ENCODE measurements at regions not wholly inside any gene's neighbourhood (a gene's known extent, or its start where the extent isn't known, plus 50 kb on each side); places are given as distances from the start of the nearest gene placed in this dataset.
A peak's percentile ranks its signal among the peaks of the same experiment; 100 is the strongest.

DNA sequence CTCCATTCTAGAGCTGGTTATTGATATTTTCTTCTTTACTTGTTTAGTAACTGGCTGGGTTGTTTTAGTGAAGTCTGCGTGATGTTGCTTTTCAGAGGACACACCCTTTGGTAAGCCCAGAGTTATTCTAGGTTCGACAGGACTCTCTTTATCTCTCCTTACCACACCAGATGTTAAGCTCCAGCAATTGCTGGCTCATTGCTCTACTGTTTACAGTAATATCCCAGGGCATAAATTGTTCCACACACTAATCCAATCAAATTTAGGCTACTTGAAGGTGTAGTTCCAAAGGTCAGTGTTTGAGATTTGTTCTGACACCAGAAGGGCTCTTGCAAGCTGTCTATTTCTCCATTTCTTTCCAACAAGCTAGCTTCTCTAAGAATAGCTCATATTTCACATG, 506.6 kb downstream of the NR4A2 start:
- ATAC-seq (no peak), DNase-seq (ENCODE audit: low spot score) (no peak)
- H3K9me3 Mint-ChIP-seq: no peaks in the 10 kb centered on the region; the same call in 2 of the 3 replicates
- Histone ChIP-seq H3K79me2 (replicated peaks; ENCODE audit: insufficient read depth) (no peaks in the 10 kb centered on the region), H2AFZ (no peak overlapping the region), H3K27ac (ENCODE audit: low read depth) (no peak overlapping the region), H3K4me1 (ENCODE audit: insufficient read depth) (no peaks in the 10 kb centered on the region), H3K27me3 (ENCODE audit: insufficient read depth) (no peaks in the 10 kb centered on the region), H4K20me1 (replicated peaks; ENCODE audit: insufficient read depth) (no peaks in the 10 kb centered on the region), H3K4me3 (no peak overlapping the region), H3F3A (replicated peaks; ENCODE audit: low read depth) (no peaks in the 10 kb centered on the region), H3K36me3 (ENCODE audit: insufficient read depth) (no peaks in the 10 kb centered on the region), H3K9me2 (ENCODE audit: insufficient read depth) (no peaks in the 10 kb centered on the region), H3K4me2 (no peak overlapping the region)
- peaks cover 2% of the 10 kb centered on the region for H3K27me3 Mint-ChIP-seq (ENCODE audit: insufficient read depth, low read depth, poor library complexity)
- H3K4me1 Mint-ChIP-seq: peaks cover 2% of the 10 kb centered on the region; the same call in 1 of the 3 replicates
- TF ChIP-seq EZH2 (IDR thresholded peaks at IDR 0.05; ENCODE audit: low read depth, unreplicated experiment): no peak
- H3K27ac Mint-ChIP-seq: no peak overlapping the region
- no peak overlapping the region for H3K4me3 Mint-ChIP-seq
- H3K36me3 Mint-ChIP-seq (ENCODE audit: low read depth): no peaks in the 10 kb centered on the region

DNA sequence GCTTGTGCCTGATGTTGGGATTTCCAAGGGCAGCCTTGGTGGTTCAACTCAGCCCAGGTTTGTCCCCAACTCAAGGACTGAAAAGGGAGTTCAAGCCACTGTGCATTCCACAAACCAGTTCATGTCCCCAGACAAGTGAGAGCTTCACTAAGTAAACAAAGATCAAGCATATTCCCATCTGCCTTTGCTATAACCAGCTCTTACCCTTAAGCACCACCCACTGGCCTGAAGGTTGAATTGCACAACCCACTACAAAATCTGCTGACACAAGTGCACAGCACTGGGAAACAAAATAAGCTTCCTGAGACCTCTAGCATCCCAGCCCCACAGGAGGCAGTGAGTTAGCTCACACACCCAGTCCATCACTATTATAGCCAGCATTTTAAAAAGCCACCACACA, 516.7 kb downstream of the NR4A2 start:
- peak; percentile 86 for ATAC-seq
- DNase-seq (ENCODE audit: low spot score): peak; percentile 75
- no peaks in the 10 kb centered on the region for H3K27me3 Mint-ChIP-seq (ENCODE audit: insufficient read depth, low read depth, poor library complexity)

DNA sequence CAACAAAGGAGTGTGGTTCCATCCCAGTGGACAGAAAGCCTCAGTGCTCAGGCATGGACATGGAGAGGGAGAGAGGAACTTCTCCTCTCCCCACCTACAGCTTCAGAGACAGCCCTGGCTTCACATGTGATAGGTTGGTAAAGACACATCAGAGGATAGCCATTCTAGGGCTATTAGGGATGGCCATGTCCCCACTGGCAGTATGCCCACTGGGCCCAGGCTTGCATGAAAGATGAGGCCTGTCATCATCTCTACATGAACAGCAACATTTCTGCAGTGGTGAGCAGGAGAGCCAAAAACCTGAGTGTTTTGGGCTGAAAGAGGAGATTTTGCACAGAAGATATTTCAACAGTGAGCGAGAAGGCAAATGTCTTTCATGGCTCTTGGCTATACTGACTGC, 517.2 kb downstream of the NR4A2 start:
- H3K9me2 ChIP-seq (ENCODE audit: insufficient read depth): no peaks in the 10 kb centered on the region
- no peaks in the 10 kb centered on the region for H4K20me1 ChIP-seq (replicated peaks; ENCODE audit: insufficient read depth)
- H3K27me3 ChIP-seq (ENCODE audit: insufficient read depth): no peaks in the 10 kb centered on the region
- H3K9me3 Mint-ChIP-seq: peaks cover 25% of the 10 kb centered on the region
- H3K4me1 ChIP-seq (ENCODE audit: insufficient read depth): no peaks in the 10 kb centered on the region
- no peak overlapping the region for H3K27ac Mint-ChIP-seq
- no peak for ATAC-seq
- H3K79me2 ChIP-seq (replicated peaks; ENCODE audit: insufficient read depth): no peaks in the 10 kb centered on the region
- H3F3A ChIP-seq (replicated peaks; ENCODE audit: low read depth): no peaks in the 10 kb centered on the region
- H3K36me3 Mint-ChIP-seq (ENCODE audit: low read depth): peaks cover 22% of the 10 kb centered on the region
- no peaks in the 10 kb centered on the region for H3K27me3 Mint-ChIP-seq (ENCODE audit: insufficient read depth, low read depth, poor library complexity)
- H3K27ac ChIP-seq (ENCODE audit: low read depth): no peak overlapping the region
- no peak overlapping the region for H3K4me2 ChIP-seq
- no peak for DNase-seq (ENCODE audit: low spot score)
- peak overlapping the region; percentile 64 for H2AFZ ChIP-seq
- H3K4me3 ChIP-seq: no peak overlapping the region
- H3K36me3 ChIP-seq (ENCODE audit: insufficient read depth): peaks cover 7% of the 10 kb centered on the region; the same call in 1 of the 2 replicates
- H3K4me3 Mint-ChIP-seq: no peak overlapping the region
- no peak for TF ChIP-seq STAT1 (IDR thresholded peaks at IDR 0.05; ENCODE audit: unreplicated experiment)
- TF ChIP-seq, protein P1, sequence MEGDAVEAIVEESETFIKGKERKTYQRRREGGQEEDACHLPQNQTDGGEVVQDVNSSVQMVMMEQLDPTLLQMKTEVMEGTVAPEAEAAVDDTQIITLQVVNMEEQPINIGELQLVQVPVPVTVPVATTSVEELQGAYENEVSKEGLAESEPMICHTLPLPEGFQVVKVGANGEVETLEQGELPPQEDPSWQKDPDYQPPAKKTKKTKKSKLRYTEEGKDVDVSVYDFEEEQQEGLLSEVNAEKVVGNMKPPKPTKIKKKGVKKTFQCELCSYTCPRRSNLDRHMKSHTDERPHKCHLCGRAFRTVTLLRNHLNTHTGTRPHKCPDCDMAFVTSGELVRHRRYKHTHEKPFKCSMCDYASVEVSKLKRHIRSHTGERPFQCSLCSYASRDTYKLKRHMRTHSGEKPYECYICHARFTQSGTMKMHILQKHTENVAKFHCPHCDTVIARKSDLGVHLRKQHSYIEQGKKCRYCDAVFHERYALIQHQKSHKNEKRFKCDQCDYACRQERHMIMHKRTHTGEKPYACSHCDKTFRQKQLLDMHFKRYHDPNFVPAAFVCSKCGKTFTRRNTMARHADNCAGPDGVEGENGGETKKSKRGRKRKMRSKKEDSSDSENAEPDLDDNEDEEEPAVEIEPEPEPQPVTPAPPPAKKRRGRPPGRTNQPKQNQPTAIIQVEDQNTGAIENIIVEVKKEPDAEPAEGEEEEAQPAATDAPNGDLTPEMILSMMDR (conservative IDR thresholded peaks at IDR 0.05; ENCODE audit: low read depth in 2 of 2): no peak
- TF ChIP-seq POLR2AphosphoS5 (IDR thresholded peaks at IDR 0.05; ENCODE audit: low read depth): no peak
- no peak for TF ChIP-seq ZNF114 (CRISPR knock-in tag; IDR thresholded peaks at IDR 0.05)
- TF ChIP-seq ZNF331 (CRISPR knock-in tag; IDR thresholded peaks at IDR 0.05; ENCODE audit: low read depth): no peak
- H3K4me1 Mint-ChIP-seq: no peaks in the 10 kb centered on the region; the same call in 2 of the 3 replicates

More for the DNA sequence above, 516.7 kb downstream of the NR4A2 start:
- H3K27ac Mint-ChIP-seq: no peak overlapping the region; the same call in 1 of the 2 replicates
- H3K4me3 Mint-ChIP-seq: no peak overlapping the region
- peaks cover 7% of the 10 kb centered on the region; the same call in 1 of the 2 replicates for H3K36me3 ChIP-seq (ENCODE audit: insufficient read depth)
- H3K27ac ChIP-seq (ENCODE audit: low read depth): no peak overlapping the region
- no peaks in the 10 kb centered on the region for H3K27me3 ChIP-seq (ENCODE audit: insufficient read depth)
- no peaks in the 10 kb centered on the region for H3K9me2 ChIP-seq (ENCODE audit: insufficient read depth)
- H3K4me2 ChIP-seq: no peak overlapping the region
- H2AFZ ChIP-seq: peak overlapping the region; percentile 64
- H3K4me1 ChIP-seq (ENCODE audit: insufficient read depth): no peaks in the 10 kb centered on the region
- peaks cover 25% of the 10 kb centered on the region for H3K36me3 Mint-ChIP-seq (ENCODE audit: low read depth)
- no peaks in the 10 kb centered on the region; the same call in 2 of the 3 replicates for H3K4me1 Mint-ChIP-seq
- no peaks in the 10 kb centered on the region for H3F3A ChIP-seq (replicated peaks; ENCODE audit: low read depth)
- no peak overlapping the region for H3K4me3 ChIP-seq
- peaks cover 27% of the 10 kb centered on the region for H3K9me3 Mint-ChIP-seq
- TF ChIP-seq JUNB (IDR thresholded peaks at IDR 0.05; ENCODE audit: unreplicated experiment): no peak
- TF ChIP-seq, protein P1 (conservative IDR thresholded peaks at IDR 0.05; ENCODE audit: low read depth in 2 of 2): peak; percentile 65 to 88
- H3K79me2 ChIP-seq (replicated peaks; ENCODE audit: insufficient read depth): no peaks in the 10 kb centered on the region
- no peaks in the 10 kb centered on the region for H4K20me1 ChIP-seq (replicated peaks; ENCODE audit: insufficient read depth)

Data from GM23338 (cell line).